ENCODE measurements at regions not wholly inside any gene's neighbourhood (a gene's known extent, or its start where the extent isn't known, plus 50 kb on each side); places are given as distances from the start of the nearest gene placed in this dataset.

DNA sequence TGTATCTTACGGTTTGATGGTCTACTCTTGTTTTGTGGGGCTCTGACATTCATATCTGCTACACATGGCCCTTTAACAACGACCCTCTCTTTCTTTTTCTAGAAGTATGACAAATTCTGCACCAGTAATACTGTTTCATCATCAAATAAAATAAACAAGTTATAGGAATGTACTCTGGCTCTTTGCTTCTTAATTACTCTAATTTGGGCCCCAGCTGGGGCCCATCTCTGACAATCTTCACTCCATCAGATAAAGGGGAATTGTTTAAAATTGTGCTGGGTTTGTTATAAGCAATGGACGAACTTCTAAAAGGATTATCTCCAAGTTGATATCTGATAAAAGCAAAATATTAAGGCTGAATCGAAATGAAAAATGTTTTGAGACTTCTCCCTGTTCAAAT, 343.6 kb upstream of the JAG1 start:
- no peaks in the 10 kb centered on the region for H3F3A ChIP-seq (ENCODE audit: insufficient read depth, low read length)
- TF ChIP-seq CTCF (IDR thresholded peaks at IDR 0.05; ENCODE audit: low read length) (no peak), EZH2phosphoT487 (IDR thresholded peaks at IDR 0.05; ENCODE audit: low read length) (no peak), EZH2 (optimal IDR thresholded peaks at IDR 0.05; ENCODE audit: low read depth, low read length) (no peak)
- H3K9me3 ChIP-seq (replicated peaks; ENCODE audit: insufficient read depth, low read length), result no peaks in the 10 kb centered on the region
- no peak overlapping the region for H3K4me3 ChIP-seq (ENCODE audit: low read length)
- no peaks in the 10 kb centered on the region for H3K79me2 ChIP-seq (ENCODE audit: low read length)
- H4K20me1 ChIP-seq (ENCODE audit: insufficient read depth, low read length), result no peaks in the 10 kb centered on the region
- H3K27ac ChIP-seq (ENCODE audit: low read length), result no peak overlapping the region
- no peak overlapping the region for H3K4me2 ChIP-seq (ENCODE audit: low read depth, low read length)
- no peak overlapping the region for H3K9ac ChIP-seq (ENCODE audit: low read length)
- H3K36me3 ChIP-seq (replicated peaks; ENCODE audit: insufficient read depth, low read length), result no peaks in the 10 kb centered on the region
- no peak for DNase-seq
- no peak overlapping the region for H2AFZ ChIP-seq (ENCODE audit: low read length)
- no peaks in the 10 kb centered on the region for H3K9me2 ChIP-seq (replicated peaks; ENCODE audit: insufficient read depth, low read length)
- no peaks in the 10 kb centered on the region for H3K27me3 ChIP-seq (replicated peaks; ENCODE audit: insufficient read depth, low read length)
- H3K4me1 ChIP-seq (ENCODE audit: low read length), result no peaks in the 10 kb centered on the region

DNA sequence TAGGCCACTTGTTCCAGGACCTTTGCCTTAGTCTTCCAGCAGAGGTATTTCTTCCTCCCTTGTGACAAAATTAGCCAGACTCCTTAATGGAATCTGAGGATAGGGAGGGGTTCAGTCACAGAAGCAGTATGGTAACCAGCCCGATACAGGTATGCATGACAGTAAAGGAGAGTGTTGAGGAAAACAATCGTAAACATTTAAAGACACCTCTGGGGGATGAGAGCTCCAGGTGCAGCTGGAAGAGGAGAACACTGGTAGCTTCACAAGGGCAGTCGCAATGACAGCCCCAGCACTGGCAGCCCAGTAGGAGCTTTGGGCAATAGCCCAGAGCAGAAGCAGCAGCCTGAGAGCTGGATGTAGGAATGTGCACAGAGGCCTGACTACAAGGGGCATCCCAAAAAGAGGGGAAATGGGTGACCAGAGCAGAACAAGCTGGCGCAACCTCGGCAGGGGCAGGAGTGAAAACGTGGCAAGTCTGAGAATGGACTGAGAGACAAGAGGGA, 344.9 kb upstream of the JAG1 start:
- no peak for DNase-seq
- Histone ChIP-seq H2AFZ (ENCODE audit: low read length) (no peak overlapping the region), H3F3A (ENCODE audit: insufficient read depth, low read length) (no peaks in the 10 kb centered on the region), H3K36me3 (replicated peaks; ENCODE audit: insufficient read depth, low read length) (no peaks in the 10 kb centered on the region), H3K79me2 (ENCODE audit: low read length) (no peaks in the 10 kb centered on the region), H3K4me3 (ENCODE audit: low read length) (no peak overlapping the region), H3K27me3 (replicated peaks; ENCODE audit: insufficient read depth, low read length) (no peaks in the 10 kb centered on the region), H3K27ac (ENCODE audit: low read length) (no peak overlapping the region), H3K4me2 (ENCODE audit: low read depth, low read length) (no peak overlapping the region), H3K9me2 (replicated peaks; ENCODE audit: insufficient read depth, low read length) (no peaks in the 10 kb centered on the region), H4K20me1 (ENCODE audit: insufficient read depth, low read length) (no peaks in the 10 kb centered on the region), H3K4me1 (ENCODE audit: low read length) (no peaks in the 10 kb centered on the region), H3K9ac (ENCODE audit: low read length) (no peak overlapping the region), H3K9me3 (replicated peaks; ENCODE audit: insufficient read depth, low read length) (no peaks in the 10 kb centered on the region)
- TF ChIP-seq CTCF (IDR thresholded peaks at IDR 0.05; ENCODE audit: low read length), result no peak
- no peak for TF ChIP-seq EZH2phosphoT487 (IDR thresholded peaks at IDR 0.05; ENCODE audit: low read length)
- TF ChIP-seq EZH2 (optimal IDR thresholded peaks at IDR 0.05; ENCODE audit: low read depth, low read length), result no peak

DNA sequence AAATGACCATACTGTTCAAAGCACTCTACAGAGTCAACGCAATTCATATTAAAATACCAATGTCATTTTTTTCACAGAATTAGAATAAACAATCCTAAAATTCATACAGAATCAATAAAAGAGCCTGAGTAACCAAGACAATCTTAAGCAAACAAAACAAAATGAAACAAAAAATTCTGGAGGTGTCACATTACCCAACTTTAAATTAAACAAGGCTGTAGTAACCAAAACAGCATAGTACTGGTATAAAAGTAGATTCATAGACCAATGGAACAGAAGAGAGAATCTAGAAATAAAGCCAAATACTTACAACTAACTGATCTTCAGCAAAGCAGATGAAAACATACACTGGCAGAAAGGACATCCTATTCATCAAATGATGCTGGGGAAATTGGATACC, 346.9 kb upstream of the JAG1 start:
- Histone ChIP-seq H2AFZ (ENCODE audit: low read length) (no peak overlapping the region), H3K36me3 (replicated peaks; ENCODE audit: insufficient read depth, low read length) (no peaks in the 10 kb centered on the region), H3F3A (ENCODE audit: insufficient read depth, low read length) (no peaks in the 10 kb centered on the region), H3K4me1 (ENCODE audit: low read length) (no peaks in the 10 kb centered on the region), H3K27me3 (replicated peaks; ENCODE audit: insufficient read depth, low read length) (no peaks in the 10 kb centered on the region), H3K79me2 (ENCODE audit: low read length) (no peaks in the 10 kb centered on the region), H4K20me1 (ENCODE audit: insufficient read depth, low read length) (no peaks in the 10 kb centered on the region), H3K4me2 (ENCODE audit: low read depth, low read length) (no peak overlapping the region), H3K4me3 (ENCODE audit: low read length) (no peak overlapping the region), H3K9ac (ENCODE audit: low read length) (no peak overlapping the region), H3K9me3 (replicated peaks; ENCODE audit: insufficient read depth, low read length) (no peaks in the 10 kb centered on the region), H3K9me2 (replicated peaks; ENCODE audit: insufficient read depth, low read length) (no peaks in the 10 kb centered on the region), H3K27ac (ENCODE audit: low read length) (no peak overlapping the region)
- no peak for DNase-seq
- TF ChIP-seq CTCF (IDR thresholded peaks at IDR 0.05; ENCODE audit: low read length) (no peak), EZH2phosphoT487 (IDR thresholded peaks at IDR 0.05; ENCODE audit: low read length) (no peak), EZH2 (optimal IDR thresholded peaks at IDR 0.05; ENCODE audit: low read depth, low read length) (no peak)
